ENCODE measurements at regions not wholly inside any gene's neighbourhood (a gene's known extent, or its start where the extent isn't known, plus 50 kb on each side); places are given as distances from the start of the nearest gene placed in this dataset.
"Not testable (repeated sequence)": the region's sequence is repeated elsewhere in the genome, so short reads cannot be mapped to it uniquely, and the experiment has no call there.

GRCh38 chr9:84514421-84514820 is 155.1 kb upstream of the NTRK2 start:
- Mint-ChIP-seq H3K27me3 (no peaks in the 10 kb centered on the region), H3K36me3 (ENCODE audit: low read depth) (no peaks in the 10 kb centered on the region), H3K4me1 (ENCODE audit: low read depth) (no peaks in the 10 kb centered on the region), H3K4me3 (no peak overlapping the region), H3K27ac (no peak overlapping the region), H3K9me3 (peaks cover 5% of the 10 kb centered on the region)
- CTCF ChIA-PET, result no interaction called here
- intact Hi-C loops (cut with micrococcal nuclease), result no loop called here
- POLR2A ChIA-PET, result no interaction called here
- ATAC-seq (no peak), DNase-seq (no peak)
- TF ChIP-seq CTCF (IDR thresholded peaks at IDR 0.05), result no peak

GRCh38 chr9:84517026-84517425 is 152.5 kb upstream of the NTRK2 start:
- no peak overlapping the region for H3K4me3 Mint-ChIP-seq
- no peaks in the 10 kb centered on the region for H3K36me3 Mint-ChIP-seq (ENCODE audit: low read depth)
- ChIA-PET POLR2A (no interaction called here), CTCF (no interaction called here)
- TF ChIP-seq CTCF (IDR thresholded peaks at IDR 0.05), result no peak
- ATAC-seq, result no peak
- H3K27me3 Mint-ChIP-seq, result no peaks in the 10 kb centered on the region
- no peak overlapping the region for H3K27ac Mint-ChIP-seq
- intact Hi-C loops (cut with micrococcal nuclease), result no loop called here
- H3K9me3 Mint-ChIP-seq, result peaks cover 5% of the 10 kb centered on the region
- H3K4me1 Mint-ChIP-seq (ENCODE audit: low read depth), result no peaks in the 10 kb centered on the region
- DNase-seq, result no peak

GRCh38 chr9:84519413-84519812 is 150.1 kb upstream of the NTRK2 start:
- H3K36me3 Mint-ChIP-seq (ENCODE audit: low read depth), result no peaks in the 10 kb centered on the region
- DNase-seq (no peak), ATAC-seq (no peak)
- no peaks in the 10 kb centered on the region for H3K27me3 Mint-ChIP-seq
- H3K27ac Mint-ChIP-seq, result no peak overlapping the region
- H3K4me1 Mint-ChIP-seq (ENCODE audit: low read depth), result no peaks in the 10 kb centered on the region
- H3K4me3 Mint-ChIP-seq, result no peak overlapping the region
- intact Hi-C loops (cut with micrococcal nuclease), result no loop called here
- TF ChIP-seq CTCF (IDR thresholded peaks at IDR 0.05), result no peak
- H3K9me3 Mint-ChIP-seq, result peaks cover 5% of the 10 kb centered on the region
- ChIA-PET CTCF (no interaction called here), POLR2A (no interaction called here)

GRCh38 chr9:84521208-84521607 is 148.3 kb upstream of the NTRK2 start:
- ChIA-PET CTCF (no interaction called here), POLR2A (no interaction called here)
- Mint-ChIP-seq H3K4me3 (no peak overlapping the region), H3K36me3 (ENCODE audit: low read depth) (no peaks in the 10 kb centered on the region), H3K9me3 (peaks cover 5% of the 10 kb centered on the region), H3K27me3 (no peaks in the 10 kb centered on the region), H3K27ac (no peak overlapping the region), H3K4me1 (ENCODE audit: low read depth) (no peaks in the 10 kb centered on the region)
- ATAC-seq (no peak), DNase-seq (no peak)
- no peak for TF ChIP-seq CTCF (IDR thresholded peaks at IDR 0.05)
- intact Hi-C loops (cut with micrococcal nuclease), result no loop called here

- H3K4me3 Mint-ChIP-seq; H3K9me3 Mint-ChIP-seq; POLR2A ChIA-PET; H3K4me1 Mint-ChIP-seq (ENCODE audit: low read depth); intact Hi-C loops (cut with micrococcal nuclease); H3K27ac Mint-ChIP-seq; H3K36me3 Mint-ChIP-seq (ENCODE audit: low read depth); CTCF ChIA-PET; H3K27me3 Mint-ChIP-seq; DNase-seq; ATAC-seq: not testable (repeated sequence)
Measured at GRCh38 chr9:84526211-84526610, 143.3 kb upstream of the NTRK2 start.

GRCh38 chr9:84527060-84527720 is 142.3 kb upstream of the NTRK2 start:
- H3K27me3 Mint-ChIP-seq; DNase-seq; H3K4me3 Mint-ChIP-seq; CTCF ChIA-PET; H3K9me3 Mint-ChIP-seq; H3K4me1 Mint-ChIP-seq (ENCODE audit: low read depth); ATAC-seq; H3K36me3 Mint-ChIP-seq (ENCODE audit: low read depth); intact Hi-C loops (cut with micrococcal nuclease); POLR2A ChIA-PET; H3K27ac Mint-ChIP-seq: not testable (repeated sequence)

GRCh38 chr9:84535973-84536372 is 133.6 kb upstream of the NTRK2 start:
- intact Hi-C loops (cut with micrococcal nuclease); H3K4me3 Mint-ChIP-seq; CTCF ChIA-PET; H3K27ac Mint-ChIP-seq; ATAC-seq; H3K36me3 Mint-ChIP-seq (ENCODE audit: low read depth); POLR2A ChIA-PET; H3K4me1 Mint-ChIP-seq (ENCODE audit: low read depth); H3K27me3 Mint-ChIP-seq; DNase-seq: not testable (repeated sequence)
- H3K9me3 Mint-ChIP-seq, result peaks cover 13% of the 10 kb centered on the region

All from activated CD8-positive, alpha-beta T cell treated with anti-CD3 and anti-CD28 coated beads for 36 hours (primary cell).